Hepatocyte (in vitro differentiated cells): ENCODE measurements at regions not wholly inside any gene's neighbourhood (a gene's known extent, or its start where the extent isn't known, plus 50 kb on each side); places are given as distances from the start of the nearest gene placed in this dataset.

Source experiments
- DNase-seq: peaks from one replicate; pipeline ENCODE4 v3.0.0-alpha.2; 2016; ENCODE audit warnings: low spot score
- H2AFZ ChIP-seq: fragments of 200-600 bp; sonication (generic); 2 replicates; pipeline ENCODE4 v1.6.0; 2016; ENCODE audit warnings: antibody characterized with exemption, mild to moderate bottlenecking
- H3K27ac ChIP-seq: fragments of 200-600 bp; sonication (generic); 2 replicates; pipeline ENCODE4 v1.5.1; 2016; ENCODE audit warnings: mild to moderate bottlenecking
- H3K27me3 ChIP-seq: fragments of 200-600 bp; sonication (generic); 2 replicates; pipeline ENCODE4 v1.6.1; 2016
- H3K36me3 ChIP-seq: fragments of 200-600 bp; sonication (generic); replicated peaks from 2 replicates; pipeline ENCODE4 v1.5.1; 2016; ENCODE audit warnings: low read depth; ENCODE audit not compliant: insufficient read depth
- H3K4me1 ChIP-seq: fragments of 200-600 bp; sonication (generic); 2 replicates; pipeline ENCODE4 v1.5.1; 2016; ENCODE audit warnings: mild to moderate bottlenecking, moderate library complexity; ENCODE audit not compliant: insufficient read depth
- H3K4me2 ChIP-seq: fragments of 200-600 bp; sonication (generic); 2 replicates; pipeline ENCODE4 v1.6.0; 2016
- H3K4me3 ChIP-seq: fragments of 200-600 bp; sonication (generic); 2 replicates; pipeline ENCODE4 v1.5.1; 2016; ENCODE audit warnings: mild to moderate bottlenecking
- H3K79me2 ChIP-seq: fragments of 200-600 bp; sonication (generic); 2 replicates; pipeline ENCODE4 v1.6.0; 2017; ENCODE audit warnings: mild to moderate bottlenecking
- H3K9me2 ChIP-seq: fragments of 200-600 bp; sonication (generic); replicated peaks from 2 replicates; pipeline ENCODE4 v1.6.0; 2017; ENCODE audit warnings: mild to moderate bottlenecking; ENCODE audit not compliant: insufficient read depth
- H3K9me3 ChIP-seq: fragments of 200-600 bp; sonication (generic); 2 replicates; pipeline ENCODE4 v1.5.1; 2016; ENCODE audit warnings: low read depth, mild to moderate bottlenecking
- H4K20me1 ChIP-seq: fragments of 200-600 bp; sonication (generic); 2 replicates; pipeline ENCODE4 v1.6.0; 2016; ENCODE audit warnings: mild to moderate bottlenecking; ENCODE audit not compliant: insufficient read depth, poor library complexity, severe bottlenecking
- CTCF ChIP-seq: fragments of 200-600 bp; sonication (generic); IDR thresholded peaks from 2 replicates; pipeline ENCODE4 v1.5.1; 2016; ENCODE audit warnings: antibody characterized with exemption, mild to moderate bottlenecking; ENCODE audit not compliant: poor library complexity
- EZH2 ChIP-seq: fragments of 200-600 bp; sonication (generic); IDR thresholded peaks from 2 replicates; pipeline ENCODE4 v1.6.1; 2016; ENCODE audit warnings: antibody characterized with exemption, mild to moderate bottlenecking, borderline replicate concordance
- EZH2phosphoT487 ChIP-seq: fragments of 200-600 bp; sonication (generic); IDR thresholded peaks from one replicate; pipeline ENCODE4 v1.6.1; 2018; ENCODE audit warnings: antibody characterized with exemption, mild to moderate bottlenecking, low read depth, moderate library complexity; ENCODE audit not compliant: unreplicated experiment, severe bottlenecking
- WGBS: methylation state at CpG from one replicate; pipeline ENCODE4 v1.1.6; 2016; ENCODE audit warnings: low lambda C conversion rate; ENCODE audit errors: missing lambda C conversion rate; 5-methylcytosine and 5-hydroxymethylcytosine counted together

- 78% methylated on average over 2 of the region's 2 CpGs for WGBS
- no peak overlapping the region for H2AFZ ChIP-seq
- no peak overlapping the region for H3K4me2 ChIP-seq
- no peaks in the 10 kb centered on the region for H3K27me3 ChIP-seq
- H3K9me3 ChIP-seq = no peaks in the 10 kb centered on the region
- H3K9me2 ChIP-seq = no peaks in the 10 kb centered on the region
- no peaks in the 10 kb centered on the region for H4K20me1 ChIP-seq
- H3K79me2 ChIP-seq = no peaks in the 10 kb centered on the region
- no peak overlapping the region for H3K27ac ChIP-seq
- no peak overlapping the region for H3K4me3 ChIP-seq
- no peak for TF ChIP-seq CTCF
- no peak for TF ChIP-seq EZH2
- TF ChIP-seq EZH2phosphoT487 = no peak
- DNase-seq = no peak
- H3K4me1 ChIP-seq = peaks cover 11% of the 10 kb centered on the region
- H3K36me3 ChIP-seq = no peaks in the 10 kb centered on the region
These were observed 69.2 kb upstream of the AHR start for GRCh38 chr7:17229228-17229627.

GRCh38 chr7:17230099-17230807 is 68.2 kb upstream of the AHR start:
- Histone ChIP-seq H3K9me3 (no peaks in the 10 kb centered on the region), H2AFZ (no peak overlapping the region), H3K4me2 (no peak overlapping the region), H4K20me1 (no peaks in the 10 kb centered on the region), H3K9me2 (no peaks in the 10 kb centered on the region), H3K4me1 (peaks cover 18% of the 10 kb centered on the region), H3K79me2 (no peaks in the 10 kb centered on the region), H3K27me3 (no peaks in the 10 kb centered on the region), H3K27ac (no peak overlapping the region), H3K36me3 (no peaks in the 10 kb centered on the region), H3K4me3 (no peak overlapping the region)
- TF ChIP-seq EZH2phosphoT487 = no peak
- TF ChIP-seq CTCF = no peak
- TF ChIP-seq EZH2 = no peak
- no peak for DNase-seq
- 86% methylated on average over 2 of the region's 2 CpGs for WGBS

GRCh38 chr7:17233603-17234002 is 64.8 kb upstream of the AHR start:
- peak overlapping the region; percentile 22 for H2AFZ ChIP-seq
- H3K4me2 ChIP-seq = peak overlapping the region; percentile 54
- no peak for DNase-seq
- no peaks in the 10 kb centered on the region for H3K9me2 ChIP-seq
- no peak overlapping the region for H3K4me3 ChIP-seq
- no peaks in the 10 kb centered on the region for H3K36me3 ChIP-seq
- no peaks in the 10 kb centered on the region for H3K79me2 ChIP-seq
- TF ChIP-seq EZH2phosphoT487 (no peak), EZH2 (no peak), CTCF (no peak)
- H3K27me3 ChIP-seq = no peaks in the 10 kb centered on the region
- H3K4me1 ChIP-seq = peaks cover 18% of the 10 kb centered on the region
- no peaks in the 10 kb centered on the region for H3K9me3 ChIP-seq
- H3K27ac ChIP-seq = peak overlapping the region; percentile 84
- 46% methylated on average over 2 of the region's 2 CpGs for WGBS
- H4K20me1 ChIP-seq = no peaks in the 10 kb centered on the region
